Right lobe of liver (tissue), 4 donors: ENCODE measurements at regions not wholly inside any gene's neighbourhood (a gene's known extent, or its start where the extent isn't known, plus 50 kb on each side); places are given as distances from the start of the nearest gene placed in this dataset.

Experiments
- POLR2A ChIP-seq: fragments of 450-650 bp; IDR thresholded peaks from one replicate; pipeline ENCODE4 v1.6.1; 2017; ENCODE audit warnings: antibody characterized with exemption, mild to moderate bottlenecking
- TF ChIP-seq, protein P1 (sequence below), 4 donors: fragments of 200-600 bp in 3 of 4; fragments of 450-650 bp in 1 of 4; IDR thresholded peaks; one replicate each; pipeline versions ENCODE4 v1.5.1 to v1.8.0; 2016 to 2022; ENCODE audit warnings: antibody characterized with exemption in 4 of 4, mild to moderate bottlenecking in 2 of 4
- donor health status: DM: no; HTN: no; CAD: no.
- donor health status: DM: no; HTN: no; CAD: no.
- donor health status: DM: no; HTN: yes; CAD: no.

DNA sequence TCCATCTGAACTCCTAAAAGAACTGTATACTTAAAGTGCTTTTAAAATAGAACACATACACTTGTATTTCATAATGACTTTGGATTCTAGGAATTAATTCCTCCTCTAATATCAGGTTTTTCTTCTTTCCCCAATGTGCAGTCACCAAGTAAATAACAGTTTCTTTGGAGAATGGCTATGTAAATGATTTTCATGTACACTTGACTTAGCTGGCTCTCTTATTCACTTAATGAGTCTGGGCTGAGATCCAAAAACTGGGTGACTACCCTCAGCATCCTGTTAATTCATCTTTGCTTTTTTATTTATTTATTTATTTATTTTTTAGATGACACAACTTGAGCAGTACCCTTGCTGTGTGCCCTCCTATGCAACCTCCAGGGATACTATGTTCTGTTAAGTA lies 1003.7 kb downstream of the SLITRK1 start:
- TF ChIP-seq, protein P1, sequence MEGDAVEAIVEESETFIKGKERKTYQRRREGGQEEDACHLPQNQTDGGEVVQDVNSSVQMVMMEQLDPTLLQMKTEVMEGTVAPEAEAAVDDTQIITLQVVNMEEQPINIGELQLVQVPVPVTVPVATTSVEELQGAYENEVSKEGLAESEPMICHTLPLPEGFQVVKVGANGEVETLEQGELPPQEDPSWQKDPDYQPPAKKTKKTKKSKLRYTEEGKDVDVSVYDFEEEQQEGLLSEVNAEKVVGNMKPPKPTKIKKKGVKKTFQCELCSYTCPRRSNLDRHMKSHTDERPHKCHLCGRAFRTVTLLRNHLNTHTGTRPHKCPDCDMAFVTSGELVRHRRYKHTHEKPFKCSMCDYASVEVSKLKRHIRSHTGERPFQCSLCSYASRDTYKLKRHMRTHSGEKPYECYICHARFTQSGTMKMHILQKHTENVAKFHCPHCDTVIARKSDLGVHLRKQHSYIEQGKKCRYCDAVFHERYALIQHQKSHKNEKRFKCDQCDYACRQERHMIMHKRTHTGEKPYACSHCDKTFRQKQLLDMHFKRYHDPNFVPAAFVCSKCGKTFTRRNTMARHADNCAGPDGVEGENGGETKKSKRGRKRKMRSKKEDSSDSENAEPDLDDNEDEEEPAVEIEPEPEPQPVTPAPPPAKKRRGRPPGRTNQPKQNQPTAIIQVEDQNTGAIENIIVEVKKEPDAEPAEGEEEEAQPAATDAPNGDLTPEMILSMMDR (IDR thresholded peaks at IDR 0.05) = no peak
- no peak for TF ChIP-seq POLR2A
